Astrocyte (in vitro differentiated cells and primary cell): ENCODE measurements at regions not wholly inside any gene's neighbourhood (a gene's known extent, or its start where the extent isn't known, plus 50 kb on each side); places are given as distances from the start of the nearest gene placed in this dataset.
A peak's percentile ranks its signal among the peaks of the same experiment; 100 is the strongest.

Source experiments
- DNase-seq: peaks from one replicate; pipeline ENCODE4 v3.0.0-alpha.2; 2010; ENCODE audit warnings: low read depth
- FAIRE-seq: peaks from 2 replicates; lab custom pipeline; 2011; peaks lifted over from hg19 to GRCh38; lab: Jason Lieb, UNC
- H2AFZ ChIP-seq: 2 replicates; pipeline ENCODE4 v1.6.0; 2012; ENCODE audit warnings: low read depth, low read length, inconsistent platforms
- H3K27ac ChIP-seq: 2 replicates; pipeline ENCODE4 v1.5.1; 2011; ENCODE audit warnings: low read depth, low read length, inconsistent platforms
- H3K27me3 ChIP-seq: 2 replicates; pipeline ENCODE4 v1.6.0; 2011; ENCODE audit warnings: low read length, inconsistent platforms; ENCODE audit not compliant: insufficient read depth
- H3K36me3 ChIP-seq: 2 replicates; pipeline ENCODE4 v1.5.1; 2011; ENCODE audit warnings: low read length, inconsistent platforms; ENCODE audit not compliant: insufficient read depth
- H3K4me1 ChIP-seq: 2 replicates; pipeline ENCODE4 v1.5.1; 2011; ENCODE audit warnings: low read length, inconsistent platforms; ENCODE audit not compliant: insufficient read depth
- H3K4me2 ChIP-seq: 2 replicates; pipeline ENCODE4 v1.6.0; 2012; ENCODE audit warnings: low read length, inconsistent platforms
- H3K4me3 ChIP-seq: 2 replicates; pipeline ENCODE4 v1.5.1; 2011; ENCODE audit warnings: low read depth, mild to moderate bottlenecking, low read length, inconsistent platforms; ENCODE audit not compliant: insufficient read depth
- H3K79me2 ChIP-seq: 2 replicates; pipeline ENCODE4 v1.6.0; 2012; ENCODE audit warnings: mild to moderate bottlenecking, low read length, inconsistent platforms; ENCODE audit not compliant: insufficient read depth
- H3K9ac ChIP-seq: 2 replicates; pipeline ENCODE4 v1.6.0; 2012; ENCODE audit warnings: mild to moderate bottlenecking, low read length, inconsistent platforms
- H3K9me3 ChIP-seq: 2 replicates; pipeline ENCODE4 v1.5.1; 2012; ENCODE audit warnings: low read depth, mild to moderate bottlenecking, low read length, inconsistent platforms; ENCODE audit not compliant: insufficient read depth
- H4K20me1 ChIP-seq: 2 replicates; pipeline ENCODE4 v1.6.0; 2012; ENCODE audit warnings: low read length, inconsistent platforms; ENCODE audit not compliant: insufficient read depth
- H3K27ac Mint-ChIP-seq: one replicate; pipeline ENCODE4 v1.8.0; 2021; ENCODE audit warnings: mild to moderate bottlenecking, mixed read lengths; ENCODE audit not compliant: unreplicated experiment
- H3K27me3 Mint-ChIP-seq: one replicate; pipeline ENCODE4 v1.8.0; 2021; ENCODE audit warnings: low read depth, mixed read lengths; ENCODE audit not compliant: unreplicated experiment
- H3K36me3 Mint-ChIP-seq: one replicate; pipeline ENCODE4 v1.8.0; 2021; ENCODE audit warnings: low read depth, mixed read lengths; ENCODE audit not compliant: unreplicated experiment
- H3K4me1 Mint-ChIP-seq: one replicate; pipeline ENCODE4 v1.8.0; 2021; ENCODE audit warnings: low read depth, mixed read lengths; ENCODE audit not compliant: unreplicated experiment
- H3K4me3 Mint-ChIP-seq: one replicate; pipeline ENCODE4 v1.8.0; 2021; ENCODE audit warnings: mild to moderate bottlenecking, moderate library complexity, mixed read lengths; ENCODE audit not compliant: unreplicated experiment
- H3K9me3 Mint-ChIP-seq: one replicate; pipeline ENCODE4 v1.8.0; 2021; ENCODE audit warnings: mild to moderate bottlenecking, mixed read lengths; ENCODE audit not compliant: unreplicated experiment
- CTCF ChIP-seq: IDR thresholded peaks from 2 replicates; pipeline ENCODE4 v1.5.1; 2011; ENCODE audit warnings: low read depth, mild to moderate bottlenecking, inconsistent platforms, low read length, moderate library complexity; ENCODE audit not compliant: insufficient read depth
- EZH2 ChIP-seq: IDR thresholded peaks from 2 replicates; pipeline ENCODE4 v1.6.1; 2012; ENCODE audit warnings: mild to moderate bottlenecking, low read length, inconsistent platforms; ENCODE audit not compliant: insufficient read depth

- no peak for TF ChIP-seq CTCF
- TF ChIP-seq EZH2 = no peak
Measured at GRCh38 chr18:23398401-23398800, 54.7 kb upstream of the RIOK3 start.

DNA sequence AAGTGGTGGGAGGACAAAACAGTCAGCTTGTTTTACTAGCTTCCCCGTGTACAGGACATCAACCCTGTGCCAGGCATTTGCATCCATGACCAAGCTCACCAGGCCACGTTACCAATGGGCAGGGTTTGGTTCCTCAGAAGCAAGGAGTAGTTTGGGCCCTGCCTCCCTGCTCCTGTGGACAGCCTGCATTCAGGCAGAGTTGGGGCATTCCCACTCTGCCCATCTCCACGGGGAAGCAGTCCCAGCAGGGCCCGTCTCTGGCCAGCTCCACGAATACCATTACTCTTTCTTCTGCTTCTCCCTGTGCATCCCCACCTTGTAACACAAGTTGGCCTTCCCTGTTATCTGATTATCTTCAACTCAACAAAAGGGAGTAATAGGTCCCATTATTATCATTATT lies 54.0 kb upstream of the RIOK3 start:
- Histone ChIP-seq H3K36me3 (no peaks in the 10 kb centered on the region), H4K20me1 (no peaks in the 10 kb centered on the region), H3K4me1 (peaks cover 13% of the 10 kb centered on the region), H3K79me2 (no peaks in the 10 kb centered on the region), H3K4me2 (no peak overlapping the region), H3K9me3 (no peaks in the 10 kb centered on the region), H3K4me3 (no peak overlapping the region), H3K27me3 (no peaks in the 10 kb centered on the region), H3K9ac (no peak overlapping the region), H3K27ac (no peak overlapping the region), H2AFZ (no peak overlapping the region)
- H3K36me3 Mint-ChIP-seq = peaks cover 17% of the 10 kb centered on the region
- TF ChIP-seq CTCF = no peak
- TF ChIP-seq EZH2 = no peak
- H3K27me3 Mint-ChIP-seq = no peaks in the 10 kb centered on the region
- H3K27ac Mint-ChIP-seq = no peak overlapping the region
- peaks cover 24% of the 10 kb centered on the region for H3K4me1 Mint-ChIP-seq
- H3K9me3 Mint-ChIP-seq = peaks cover 2% of the 10 kb centered on the region
- FAIRE-seq (no peak), DNase-seq (no peak)
- no peak overlapping the region for H3K4me3 Mint-ChIP-seq

More at GRCh38 chr18:23398401-23398800, 54.7 kb upstream of the RIOK3 start:
- Mint-ChIP-seq H3K4me3 (no peak overlapping the region), H3K9me3 (peaks cover 2% of the 10 kb centered on the region), H3K36me3 (peaks cover 11% of the 10 kb centered on the region), H3K27ac (no peak overlapping the region), H3K4me1 (peaks cover 24% of the 10 kb centered on the region), H3K27me3 (no peaks in the 10 kb centered on the region)
- Histone ChIP-seq H3K4me1 (peaks cover 13% of the 10 kb centered on the region), H3K4me2 (no peak overlapping the region), H3K9me3 (no peaks in the 10 kb centered on the region), H4K20me1 (no peaks in the 10 kb centered on the region), H3K4me3 (no peak overlapping the region), H3K36me3 (no peaks in the 10 kb centered on the region), H3K9ac (no peak overlapping the region), H3K27me3 (no peaks in the 10 kb centered on the region), H2AFZ (no peak overlapping the region), H3K27ac (no peak overlapping the region), H3K79me2 (no peaks in the 10 kb centered on the region)
- FAIRE-seq = no peak
- no peak for DNase-seq

DNA sequence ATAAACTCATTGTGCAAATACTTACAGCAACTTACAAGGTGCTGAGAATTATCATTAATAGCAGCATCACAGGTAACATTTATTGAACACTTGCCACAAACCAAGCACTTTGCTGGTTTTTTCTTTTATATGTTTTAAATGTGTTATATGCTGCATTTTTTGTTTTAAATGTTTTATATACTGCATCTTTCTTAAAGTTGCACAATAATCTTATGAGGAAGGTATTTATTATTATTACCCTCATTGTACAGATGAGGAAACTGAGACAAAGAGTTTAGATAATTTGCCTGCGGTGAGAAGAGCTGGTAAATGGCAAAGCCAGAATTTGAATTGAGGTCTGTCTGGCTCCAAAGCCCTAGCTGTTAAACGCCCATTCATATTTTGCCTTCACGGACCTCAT lies 52.2 kb upstream of the RIOK3 start:
- DNase-seq = no peak
- Histone ChIP-seq H3K4me1 (peaks cover 16% of the 10 kb centered on the region), H2AFZ (no peak overlapping the region), H3K4me2 (peak overlapping the region; percentile 47), H3K9me3 (no peaks in the 10 kb centered on the region), H3K79me2 (no peaks in the 10 kb centered on the region), H3K36me3 (no peaks in the 10 kb centered on the region), H3K27me3 (no peaks in the 10 kb centered on the region), H4K20me1 (no peaks in the 10 kb centered on the region), H3K27ac (no peak overlapping the region), H3K4me3 (no peak overlapping the region), H3K9ac (no peak overlapping the region)
- H3K27me3 Mint-ChIP-seq = no peaks in the 10 kb centered on the region
- no peak overlapping the region for H3K4me3 Mint-ChIP-seq
- TF ChIP-seq EZH2 (no peak), CTCF (no peak)
- H3K36me3 Mint-ChIP-seq = peaks cover 14% of the 10 kb centered on the region
- no peak for FAIRE-seq
- peak overlapping the region; percentile 99 for H3K27ac Mint-ChIP-seq
- peaks cover 31% of the 10 kb centered on the region for H3K4me1 Mint-ChIP-seq
- no peaks in the 10 kb centered on the region for H3K9me3 Mint-ChIP-seq
